Endometrium (tissue), 2 donors: ENCODE measurements at regions not wholly inside any gene's neighbourhood (a gene's known extent, or its start where the extent isn't known, plus 50 kb on each side); places are given as distances from the start of the nearest gene placed in this dataset.
"Not testable (repeated sequence)": the region's sequence is repeated elsewhere in the genome, so short reads cannot be mapped to it uniquely, and the experiment has no call there.

Source experiments
- FAIRE-seq: peaks from 2 replicates; lab custom pipeline; 2012; peaks lifted over from hg19 to GRCh38; lab: Jason Lieb, UNC
- donor health status: control.
- donor health status: control.

GRCh38 chr16:60541535-60541934 is 1494.7 kb downstream of the CDH8 start:
- FAIRE-seq = no peak

GRCh38 chr16:60510941-60511340 is 1525.3 kb downstream of the CDH8 start:
- no peak for FAIRE-seq

- no peak for FAIRE-seq
Measured at GRCh38 chr16:60510208-60510607, 1526.0 kb downstream of the CDH8 start.

GRCh38 chr16:60491273-60491672 is 1545.0 kb downstream of the CDH8 start:
- FAIRE-seq = no peak

GRCh38 chr16:60485872-60486489 is 1550.3 kb downstream of the CDH8 start:
- no peak for FAIRE-seq

- no peak for FAIRE-seq
Measured at GRCh38 chr16:60484901-60485300, 1551.3 kb downstream of the CDH8 start.

GRCh38 chr16:60481591-60481990 is 1554.6 kb downstream of the CDH8 start:
- no peak for FAIRE-seq

GRCh38 chr16:60478810-60479209 is 1557.4 kb downstream of the CDH8 start:
- FAIRE-seq = no peak

- no peak for FAIRE-seq
Measured at GRCh38 chr16:60463986-60464385, 1572.3 kb downstream of the CDH8 start.

- FAIRE-seq = no peak
Measured at GRCh38 chr16:60459463-60459862, 1576.8 kb downstream of the CDH8 start.

GRCh38 chr16:60458255-60458654 is 1578.0 kb downstream of the CDH8 start:
- FAIRE-seq = no peak

- FAIRE-seq = no peak
Measured at GRCh38 chr16:60452646-60453045, 1583.6 kb downstream of the CDH8 start.

GRCh38 chr16:60438894-60439293 is 1597.3 kb downstream of the CDH8 start:
- no peak for FAIRE-seq

GRCh38 chr16:60432472-60432871 is 1603.8 kb downstream of the CDH8 start:
- no peak for FAIRE-seq

- FAIRE-seq = no peak
Measured at GRCh38 chr16:60419859-60420258, 1616.4 kb downstream of the CDH8 start.

GRCh38 chr16:60414613-60415012 is 1621.6 kb downstream of the CDH8 start:
- no peak for FAIRE-seq

- FAIRE-seq = no peak
Measured at GRCh38 chr16:60413969-60414368, 1622.3 kb downstream of the CDH8 start.

GRCh38 chr16:60407606-60408005 is 1628.6 kb downstream of the CDH8 start:
- no peak for FAIRE-seq

- no peak for FAIRE-seq
Measured at GRCh38 chr16:60407034-60407433, 1629.2 kb downstream of the CDH8 start.

- FAIRE-seq = no peak
Measured at GRCh38 chr16:60405286-60405685, 1631.0 kb downstream of the CDH8 start.

GRCh38 chr16:60404401-60404800 is 1631.8 kb downstream of the CDH8 start:
- FAIRE-seq = no peak

- not testable (repeated sequence) for FAIRE-seq
Measured at GRCh38 chr16:60402941-60403340, 1633.3 kb downstream of the CDH8 start.

GRCh38 chr16:60392380-60392779 is 1643.9 kb downstream of the CDH8 start:
- FAIRE-seq = no peak

- FAIRE-seq = no peak
Measured at GRCh38 chr16:60371591-60371990, 1637.5 kb upstream of the GOT2 start.

GRCh38 chr16:60367739-60368138 is 1633.6 kb upstream of the GOT2 start:
- FAIRE-seq = no peak
